ENCODE measurements at regions not wholly inside any gene's neighbourhood (a gene's known extent, or its start where the extent isn't known, plus 50 kb on each side); places are given as distances from the start of the nearest gene placed in this dataset.

- POLR2A ChIA-PET = no interaction called here
Measured at GRCh38 chr3:118228151-118228550, 806.5 kb downstream of the IGSF11 start.

GRCh38 chr3:118229196-118229595, 805.5 kb downstream of the IGSF11 start:
- no peak overlapping the region for H3K4me3 Mint-ChIP-seq
- peaks cover 8% of the 10 kb centered on the region for H3K9me3 Mint-ChIP-seq
- CTCF ChIA-PET = no interaction called here
- Histone ChIP-seq H3K9me3 (ENCODE audit: control insufficient read depth in 1 of 2, insufficient read depth in 1 of 2, low read length in 2 of 2) (peaks cover 0 to 3% of the 10 kb centered on the region in 2 experiments), H3K36me3 (ENCODE audit: insufficient read depth, low read length) (no peaks in the 10 kb centered on the region), H3K4me3 (ENCODE audit: low read length) (no peak overlapping the region), H3K4me1 (ENCODE audit: insufficient read depth, low read length) (no peaks in the 10 kb centered on the region), H3K27me3 (ENCODE audit: control insufficient read depth in 1 of 2, insufficient read depth in 2 of 2, low read length in 2 of 2) (no peaks in the 10 kb centered on the region), H3K27ac (ENCODE audit: low read depth in 1 of 2, low read length in 2 of 2) (no peak overlapping the region)
- POLR2A ChIA-PET = no interaction called here
- H3K27ac Mint-ChIP-seq = no peak overlapping the region
- no peaks in the 10 kb centered on the region for H3K36me3 Mint-ChIP-seq (ENCODE audit: low read depth)
- no peak for TF ChIP-seq CTCF (IDR thresholded peaks at IDR 0.05)
- no peaks in the 10 kb centered on the region for H3K4me1 Mint-ChIP-seq (ENCODE audit: low read depth)
- no peaks in the 10 kb centered on the region for H3K27me3 Mint-ChIP-seq
- intact Hi-C loops (cut with DNase I, micrococcal nuclease) = no loop called here
- DNase-seq (no peak), ATAC-seq (ENCODE audit: poor library complexity) (no peak)

More at GRCh38 chr3:118228151-118228550, 806.5 kb downstream of the IGSF11 start:
- no peaks in the 10 kb centered on the region for H3K4me1 Mint-ChIP-seq (ENCODE audit: low read depth)
- Histone ChIP-seq H3K4me1 (ENCODE audit: insufficient read depth, low read length) (no peaks in the 10 kb centered on the region), H3K4me3 (ENCODE audit: low read length) (no peak overlapping the region), H3K27ac (ENCODE audit: low read depth in 1 of 2, low read length in 2 of 2) (no peak overlapping the region), H3K27me3 (ENCODE audit: control insufficient read depth in 1 of 2, insufficient read depth in 2 of 2, low read length in 2 of 2) (no peaks in the 10 kb centered on the region), H3K9me3 (ENCODE audit: control insufficient read depth in 1 of 2, insufficient read depth in 1 of 2, low read length in 2 of 2) (peaks cover 0 to 3% of the 10 kb centered on the region in 2 experiments), H3K36me3 (ENCODE audit: insufficient read depth, low read length) (no peaks in the 10 kb centered on the region)
- ATAC-seq (ENCODE audit: poor library complexity) (no peak), DNase-seq (no peak)
- peaks cover 8% of the 10 kb centered on the region for H3K9me3 Mint-ChIP-seq
- no peak overlapping the region for H3K27ac Mint-ChIP-seq
- intact Hi-C loops (cut with DNase I, micrococcal nuclease) = no loop called here
- no peak for TF ChIP-seq CTCF (IDR thresholded peaks at IDR 0.05)
- no peaks in the 10 kb centered on the region for H3K36me3 Mint-ChIP-seq (ENCODE audit: low read depth)
- CTCF ChIA-PET = no interaction called here
- H3K4me3 Mint-ChIP-seq = no peak overlapping the region
- no peaks in the 10 kb centered on the region for H3K27me3 Mint-ChIP-seq

- Histone ChIP-seq H3K27ac (ENCODE audit: low read depth in 1 of 2, low read length in 2 of 2) (no peak overlapping the region), H3K36me3 (ENCODE audit: insufficient read depth, low read length) (no peaks in the 10 kb centered on the region), H3K4me3 (ENCODE audit: low read length) (no peak overlapping the region), H3K9me3 (ENCODE audit: control insufficient read depth in 1 of 2, insufficient read depth in 1 of 2, low read length in 2 of 2) (peaks cover 0 to 3% of the 10 kb centered on the region in 2 experiments), H3K4me1 (ENCODE audit: insufficient read depth, low read length) (no peaks in the 10 kb centered on the region), H3K27me3 (ENCODE audit: control insufficient read depth in 1 of 2, insufficient read depth in 2 of 2, low read length in 2 of 2) (no peaks in the 10 kb centered on the region)
- no peak for DNase-seq
- ChIA-PET POLR2A (no interaction called here), CTCF (no interaction called here)
- no peaks in the 10 kb centered on the region for H3K27me3 Mint-ChIP-seq
- peaks cover 8% of the 10 kb centered on the region for H3K9me3 Mint-ChIP-seq
- H3K36me3 Mint-ChIP-seq (ENCODE audit: low read depth) = no peaks in the 10 kb centered on the region
- TF ChIP-seq CTCF (IDR thresholded peaks at IDR 0.05) = no peak
- intact Hi-C loops (cut with DNase I, micrococcal nuclease) = no loop called here
- no peaks in the 10 kb centered on the region for H3K4me1 Mint-ChIP-seq (ENCODE audit: low read depth)
- ATAC-seq (ENCODE audit: poor library complexity) = no peak
- no peak overlapping the region for H3K4me3 Mint-ChIP-seq
- no peak overlapping the region for H3K27ac Mint-ChIP-seq
Measured at GRCh38 chr3:118231578-118231977, 803.1 kb downstream of the IGSF11 start.

Measured in CD4-positive, alpha-beta T cell (primary cell).